Transverse colon (tissue), 4 donors: ENCODE measurements at regions not wholly inside any gene's neighbourhood (a gene's known extent, or its start where the extent isn't known, plus 50 kb on each side); places are given as distances from the start of the nearest gene placed in this dataset.

Experiments
- DNase-seq: peaks from one replicate; pipeline ENCODE4 v3.0.0-alpha.2; 2019
- H3K27ac ChIP-seq, 4 donors: fragments of 200-600 bp; sonication (generic); 2 replicates each; pipeline ENCODE4 v1.5.1; 2016 to 2018; ENCODE audit warnings: inconsistent platforms in 4 of 4
- H3K27me3 ChIP-seq: fragments of 200-600 bp; sonication (generic); 2 replicates; pipeline ENCODE4 v1.5.1; 2017; ENCODE audit warnings: inconsistent platforms
- H3K36me3 ChIP-seq, 4 donors: fragments of 200-600 bp; sonication (generic); 2 replicates each; pipeline ENCODE4 v1.5.1; 2017 to 2019; ENCODE audit warnings: inconsistent platforms in 4 of 4
- H3K4me1 ChIP-seq, 4 donors: fragments of 200-600 bp; sonication (generic); 2 replicates each; pipeline ENCODE4 v1.5.1; 2017 to 2020; ENCODE audit warnings: inconsistent platforms in 4 of 4
- H3K4me3 ChIP-seq, 4 donors: fragments of 200-600 bp; sonication (generic); 1 replicate in 1 of 4; 2 replicates in 3 of 4; pipeline versions ENCODE4 v1.5.1 to v1.6.1; 2017 to 2019; ENCODE audit warnings: inconsistent platforms in 4 of 4
- H3K9me3 ChIP-seq, 2 donors: fragments of 200-600 bp; sonication (generic); 2 replicates each; pipeline ENCODE4 v1.5.1; 2017 to 2019; ENCODE audit warnings: inconsistent platforms in 2 of 2
- EP300 ChIP-seq: sonication (generic); formaldehyde crosslinking; IDR thresholded peaks from one replicate; pipeline ENCODE4 v1.6.1; 2017; ENCODE audit warnings: antibody characterized with exemption, low read depth
- POLR2A ChIP-seq: fragments of 450-650 bp; IDR thresholded peaks from one replicate; pipeline ENCODE4 v1.6.1; 2016; ENCODE audit warnings: antibody characterized with exemption, mild to moderate bottlenecking, moderate library complexity
- POLR2AphosphoS5 ChIP-seq, 3 donors: sonication (generic); formaldehyde crosslinking; IDR thresholded peaks; one replicate each; pipeline ENCODE4 v1.6.1; 2016; ENCODE audit warnings: antibody characterized with exemption in 3 of 3
- WGBS, 2 donors: methylation state at CpG; one replicate each; pipeline ENCODE4 v1.1.5; 2018; ENCODE audit warnings: low coverage in 1 of 2; 5-methylcytosine and 5-hydroxymethylcytosine counted together
- in situ Hi-C, 4 donors: fragments of 200-750 bp; cut with MboI; loops; one replicate each; pipeline versions ENCODE4 v1.15.0 to v1.15.1; 2017; ENCODE audit warnings: low sequenced_read_pairs in 3 of 4, low pct_ligation_motif_present in 1 of 4, low pct_unique_long_range_greater_than_20kb in 1 of 4
- intact Hi-C: fragments of 100-400 bp; cut with DNase I; formaldehyde crosslinking; loops from one replicate; pipeline ENCODE4 v1.15.1; 2023; ENCODE audit warnings: low total_unique reads
- TF ChIP-seq, protein P1 (sequence below), 5 experiments: fragments of 200-600 bp in 3 of 5; fragments of 450-650 bp in 2 of 5; sonication (generic) in 3 of 5; IDR thresholded peaks; 1 replicate in 2 of 5; 2 replicates in 3 of 5; pipeline ENCODE4 v1.5.1; 2016 to 2017; ENCODE audit warnings: antibody characterized with exemption in 5 of 5, inconsistent platforms in 3 of 5, mild to moderate bottlenecking in 2 of 5, moderate library complexity in 1 of 5

DNA sequence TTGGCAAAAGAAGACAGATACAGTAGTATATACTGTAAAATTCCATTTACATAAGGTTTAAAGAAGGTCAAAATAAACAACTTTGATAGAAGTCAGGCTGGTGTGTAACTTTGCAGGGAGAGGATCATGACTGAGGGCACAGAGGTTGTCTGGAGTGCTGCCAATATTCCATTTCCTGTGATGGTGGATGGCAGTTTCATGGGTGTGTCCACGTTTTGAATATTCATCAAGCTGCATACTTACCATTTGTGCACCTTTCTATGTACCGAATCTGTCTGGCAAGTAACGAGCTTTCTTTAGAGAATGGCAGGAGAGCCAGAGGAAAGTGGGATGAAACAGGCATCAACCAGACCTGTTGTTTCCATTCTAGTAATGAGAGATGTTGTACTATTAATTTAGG lies 420.5 kb upstream of the HTR2A start:
- TF ChIP-seq EP300 = no peak
- Histone ChIP-seq H3K27me3 (no peaks in the 10 kb centered on the region), H3K9me3 (no peaks in the 10 kb centered on the region), H3K27ac (no peak overlapping the region), H3K4me1 (no peaks in the 10 kb centered on the region), H3K4me3 (no peak overlapping the region), H3K36me3 (no peaks in the 10 kb centered on the region)
- in situ Hi-C loops (no loop called here), intact Hi-C loops (no loop called here)
- 66 to 74% methylated on average over 3 of the region's 3 CpGs for WGBS, 2 donors
- no peak for DNase-seq

DNA sequence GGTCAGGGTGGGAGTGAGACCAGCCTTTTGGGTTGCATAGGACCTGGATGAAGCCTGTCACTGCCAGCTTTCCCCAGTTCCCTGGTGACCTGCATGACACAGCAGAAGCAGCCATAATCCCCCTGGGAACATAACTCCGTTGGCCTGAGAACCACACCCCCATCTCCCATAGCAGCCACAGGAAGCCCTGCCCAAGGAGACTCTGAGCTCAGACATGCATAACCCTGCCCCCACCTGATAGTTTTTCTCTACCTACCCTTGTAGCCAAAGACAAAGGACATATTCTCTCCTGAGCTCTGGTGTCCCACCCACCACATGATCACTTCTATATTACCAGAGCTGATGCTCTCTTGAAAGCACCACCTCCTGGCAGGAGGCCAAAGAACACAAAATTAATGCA lies 413.5 kb upstream of the HTR2A start:
- H3K4me3 ChIP-seq = no peak overlapping the region
- no peaks in the 10 kb centered on the region for H3K27me3 ChIP-seq
- H3K27ac ChIP-seq = no peak overlapping the region
- TF ChIP-seq, protein P1, sequence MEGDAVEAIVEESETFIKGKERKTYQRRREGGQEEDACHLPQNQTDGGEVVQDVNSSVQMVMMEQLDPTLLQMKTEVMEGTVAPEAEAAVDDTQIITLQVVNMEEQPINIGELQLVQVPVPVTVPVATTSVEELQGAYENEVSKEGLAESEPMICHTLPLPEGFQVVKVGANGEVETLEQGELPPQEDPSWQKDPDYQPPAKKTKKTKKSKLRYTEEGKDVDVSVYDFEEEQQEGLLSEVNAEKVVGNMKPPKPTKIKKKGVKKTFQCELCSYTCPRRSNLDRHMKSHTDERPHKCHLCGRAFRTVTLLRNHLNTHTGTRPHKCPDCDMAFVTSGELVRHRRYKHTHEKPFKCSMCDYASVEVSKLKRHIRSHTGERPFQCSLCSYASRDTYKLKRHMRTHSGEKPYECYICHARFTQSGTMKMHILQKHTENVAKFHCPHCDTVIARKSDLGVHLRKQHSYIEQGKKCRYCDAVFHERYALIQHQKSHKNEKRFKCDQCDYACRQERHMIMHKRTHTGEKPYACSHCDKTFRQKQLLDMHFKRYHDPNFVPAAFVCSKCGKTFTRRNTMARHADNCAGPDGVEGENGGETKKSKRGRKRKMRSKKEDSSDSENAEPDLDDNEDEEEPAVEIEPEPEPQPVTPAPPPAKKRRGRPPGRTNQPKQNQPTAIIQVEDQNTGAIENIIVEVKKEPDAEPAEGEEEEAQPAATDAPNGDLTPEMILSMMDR (IDR thresholded peaks at IDR 0.05) = no peak
- TF ChIP-seq POLR2A (no peak), POLR2AphosphoS5 (IDR thresholded peaks at IDR 0.05) (no peak), EP300 (no peak)
- no peaks in the 10 kb centered on the region for H3K36me3 ChIP-seq
- DNase-seq = no peak
- H3K9me3 ChIP-seq = peaks cover 0 to 8% of the 10 kb centered on the region in 2 donors
- WGBS, 2 donors = 50% methylated on average over 1 of the region's 1 CpG; no CpG with 5 or more reads in 1 of the 2 donors
- in situ Hi-C loops (no loop called here), intact Hi-C loops (no loop called here)
- H3K4me1 ChIP-seq = no peaks in the 10 kb centered on the region

DNA sequence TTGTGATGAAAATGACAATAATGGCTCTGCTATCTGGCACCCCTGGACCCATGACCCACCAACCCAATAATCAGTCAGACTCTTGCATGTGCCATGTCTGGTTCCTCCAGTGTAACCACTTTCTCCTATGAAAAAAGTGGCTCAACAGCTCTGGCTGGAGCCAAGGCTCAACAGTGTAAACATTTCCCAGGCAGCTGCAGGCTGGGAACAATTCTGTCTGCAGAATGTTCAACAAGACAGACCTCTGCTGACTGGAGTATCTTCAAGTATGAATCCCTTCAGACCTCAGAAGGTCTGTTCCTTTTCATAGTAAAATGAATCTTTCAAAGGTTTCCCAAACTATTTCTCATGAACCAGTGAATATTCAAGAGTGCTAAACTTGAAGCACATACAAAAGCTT lies 410.1 kb upstream of the HTR2A start:
- intact Hi-C loops (no loop called here), in situ Hi-C loops (no loop called here)
- H3K27ac ChIP-seq = no peak overlapping the region
- DNase-seq = no peak
- no peak overlapping the region for H3K4me3 ChIP-seq
- TF ChIP-seq, protein P1 (IDR thresholded peaks at IDR 0.05) = no peak
- TF ChIP-seq POLR2AphosphoS5 (IDR thresholded peaks at IDR 0.05) = peak in 1 of 3 donors; percentile 35
- no peak for TF ChIP-seq EP300
- H3K36me3 ChIP-seq = no peaks in the 10 kb centered on the region
- peaks cover 0 to 8% of the 10 kb centered on the region in 2 donors for H3K9me3 ChIP-seq
- no peaks in the 10 kb centered on the region for H3K27me3 ChIP-seq
- H3K4me1 ChIP-seq = no peaks in the 10 kb centered on the region

DNA sequence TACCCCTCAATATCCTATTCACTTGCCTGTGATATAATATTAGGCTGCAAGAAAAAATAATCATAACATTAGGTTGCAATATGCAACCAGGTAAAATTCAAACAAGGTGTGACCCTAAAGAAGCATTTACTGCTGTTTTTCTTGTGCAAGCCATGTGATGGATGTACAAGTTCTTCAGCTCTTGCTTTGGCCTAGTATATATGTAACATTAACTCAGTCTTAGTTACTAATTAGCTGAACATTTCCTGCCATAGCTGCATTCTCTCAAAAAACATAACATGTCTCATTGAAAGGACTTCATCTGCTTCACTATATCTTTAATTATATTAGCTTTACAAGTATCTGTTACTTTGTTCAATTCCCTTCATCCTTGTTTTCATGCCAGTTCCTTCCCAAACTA lies 406.8 kb upstream of the HTR2A start:
- Histone ChIP-seq H3K27me3 (no peaks in the 10 kb centered on the region), H3K4me3 (no peak overlapping the region), H3K4me1 (no peaks in the 10 kb centered on the region), H3K27ac (no peak overlapping the region), H3K9me3 (no peaks in the 10 kb centered on the region), H3K36me3 (no peaks in the 10 kb centered on the region)
- intact Hi-C loops = no loop called here
- no peak for TF ChIP-seq POLR2AphosphoS5 (IDR thresholded peaks at IDR 0.05)
- TF ChIP-seq POLR2A = no peak
- TF ChIP-seq EP300 = no peak
- TF ChIP-seq, protein P1 (IDR thresholded peaks at IDR 0.05) = no peak
- DNase-seq = no peak
- in situ Hi-C loops = no loop called here

DNA sequence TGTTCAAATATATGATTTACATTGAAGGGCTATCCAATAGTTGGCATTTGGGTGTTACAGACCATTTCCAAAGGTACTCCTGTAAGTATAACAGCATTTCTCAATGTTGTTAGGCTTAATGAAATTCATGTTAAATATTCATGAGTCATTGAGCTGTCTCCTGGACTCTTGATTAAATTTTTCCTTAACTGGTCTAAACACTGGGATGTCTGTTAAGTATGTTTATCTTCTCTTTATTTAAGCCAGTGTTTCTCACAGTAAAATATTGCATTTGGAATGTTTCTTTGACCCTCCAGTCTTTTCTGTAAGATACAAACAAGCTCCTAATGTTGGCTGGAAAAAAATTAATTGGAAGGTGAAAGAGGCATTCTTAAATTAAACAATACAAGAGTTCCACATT lies 402.5 kb upstream of the HTR2A start:
- no peaks in the 10 kb centered on the region for H3K9me3 ChIP-seq
- H3K4me3 ChIP-seq = no peak overlapping the region
- H3K27me3 ChIP-seq = no peaks in the 10 kb centered on the region
- H3K27ac ChIP-seq = no peak overlapping the region
- intact Hi-C loops (no loop called here), in situ Hi-C loops (no loop called here)
- TF ChIP-seq POLR2A = no peak
- TF ChIP-seq, protein P1 (IDR thresholded peaks at IDR 0.05) = no peak
- no peak for TF ChIP-seq EP300
- TF ChIP-seq POLR2AphosphoS5 (IDR thresholded peaks at IDR 0.05) = no peak
- H3K4me1 ChIP-seq = no peaks in the 10 kb centered on the region
- H3K36me3 ChIP-seq = no peaks in the 10 kb centered on the region
- no peak for DNase-seq
